ENCODE measurements at regions not wholly inside any gene's neighbourhood (a gene's known extent, or its start where the extent isn't known, plus 50 kb on each side); places are given as distances from the start of the nearest gene placed in this dataset.

DNA sequence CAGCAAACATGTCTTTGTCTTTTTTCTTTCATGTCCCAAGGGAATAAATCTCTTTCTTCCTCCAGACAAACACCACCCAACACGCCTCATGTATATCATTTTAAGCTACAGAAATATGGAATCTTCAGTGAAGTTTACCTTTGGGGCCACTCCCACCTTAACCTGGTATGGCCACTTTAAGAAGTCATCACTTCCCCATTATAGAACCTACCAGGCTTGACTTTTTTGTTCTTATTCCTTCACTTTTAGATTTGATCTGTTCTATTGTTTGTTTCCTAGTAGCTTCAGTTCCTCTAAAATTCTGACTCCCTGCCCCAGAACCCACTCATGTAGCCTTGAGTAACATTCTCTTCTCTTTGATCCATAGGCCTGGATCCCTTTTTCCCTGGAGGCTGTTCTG lies 226.3 kb downstream of the HLX start:
- FAIRE-seq (no peak), DNase-seq (ENCODE audit: insufficient read length, low spot score) (no peak)
- no peak for TF ChIP-seq POLR2A (IDR thresholded peaks at IDR 0.05; ENCODE audit: low read depth, low read length)

DNA sequence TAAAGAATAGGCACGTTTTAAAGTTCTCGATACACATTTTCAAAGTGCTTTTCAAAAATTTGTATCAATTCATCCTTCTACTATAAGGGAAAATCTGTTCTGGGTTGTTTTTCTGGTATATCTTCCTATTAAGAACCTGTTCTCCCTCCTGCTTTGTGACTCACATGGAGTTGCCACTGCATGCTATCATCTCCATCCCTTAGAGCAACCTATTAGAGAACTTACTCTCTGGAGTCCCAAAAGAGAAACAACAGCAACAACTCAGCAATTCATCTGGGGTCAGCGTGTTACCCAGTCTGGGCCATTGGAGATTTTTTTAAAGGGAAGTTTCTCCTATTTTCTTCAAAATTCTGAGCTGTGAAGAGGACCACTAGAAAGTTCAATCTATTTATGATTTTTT lies 227.4 kb downstream of the HLX start:
- FAIRE-seq, result no peak
- DNase-seq (ENCODE audit: insufficient read length, low spot score), result no peak
- no peak for TF ChIP-seq POLR2A (IDR thresholded peaks at IDR 0.05; ENCODE audit: low read depth, low read length)

GRCh38 chr1:221109930-221110329 lies 230.7 kb downstream of the HLX start:
- FAIRE-seq, result no peak
- TF ChIP-seq POLR2A (IDR thresholded peaks at IDR 0.05; ENCODE audit: low read depth, low read length), result no peak
- no peak for DNase-seq (ENCODE audit: insufficient read length, low spot score)

GRCh38 chr1:221117133-221117532 lies 237.9 kb downstream of the HLX start:
- TF ChIP-seq POLR2A (IDR thresholded peaks at IDR 0.05; ENCODE audit: low read depth, low read length), result no peak
- no peak for FAIRE-seq
- no peak for DNase-seq (ENCODE audit: insufficient read length, low spot score)

- FAIRE-seq, result peak; percentile 78
- no peak for DNase-seq (ENCODE audit: insufficient read length, low spot score)
- TF ChIP-seq POLR2A (IDR thresholded peaks at IDR 0.05; ENCODE audit: low read depth, low read length), result no peak
Observed at GRCh38 chr1:221117548-221117951, 238.3 kb downstream of the HLX start.

GRCh38 chr1:221118176-221118937 lies 239.1 kb downstream of the HLX start:
- FAIRE-seq (no peak), DNase-seq (ENCODE audit: insufficient read length, low spot score) (no peak)
- no peak for TF ChIP-seq POLR2A (IDR thresholded peaks at IDR 0.05; ENCODE audit: low read depth, low read length)

DNA sequence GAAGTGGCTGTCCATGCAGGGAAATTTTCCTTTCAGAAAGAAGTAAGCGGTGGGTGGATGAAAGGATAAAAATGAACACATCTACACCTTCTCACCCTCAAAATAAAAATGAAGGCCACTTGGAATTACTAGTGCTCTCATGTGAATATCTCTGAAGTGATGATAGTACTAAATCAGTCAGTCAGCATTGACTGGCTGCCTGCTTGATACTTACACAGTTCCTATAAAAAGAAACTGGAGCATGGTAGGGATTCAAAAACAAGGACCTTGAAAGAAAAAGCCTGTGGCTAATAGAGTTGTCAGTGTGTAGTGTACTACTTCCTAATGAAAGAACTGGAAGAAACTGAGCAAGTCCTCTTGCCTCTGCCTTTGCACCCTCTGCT lies 239.7 kb downstream of the HLX start:
- no peak for TF ChIP-seq POLR2A (IDR thresholded peaks at IDR 0.05; ENCODE audit: low read depth, low read length)
- FAIRE-seq, result no peak
- DNase-seq (ENCODE audit: insufficient read length, low spot score), result no peak

GRCh38 chr1:221122501-221122900 lies 243.3 kb downstream of the HLX start:
- TF ChIP-seq POLR2A (IDR thresholded peaks at IDR 0.05; ENCODE audit: low read depth, low read length), result no peak
- no peak for DNase-seq (ENCODE audit: insufficient read length, low spot score)
- no peak for FAIRE-seq

DNA sequence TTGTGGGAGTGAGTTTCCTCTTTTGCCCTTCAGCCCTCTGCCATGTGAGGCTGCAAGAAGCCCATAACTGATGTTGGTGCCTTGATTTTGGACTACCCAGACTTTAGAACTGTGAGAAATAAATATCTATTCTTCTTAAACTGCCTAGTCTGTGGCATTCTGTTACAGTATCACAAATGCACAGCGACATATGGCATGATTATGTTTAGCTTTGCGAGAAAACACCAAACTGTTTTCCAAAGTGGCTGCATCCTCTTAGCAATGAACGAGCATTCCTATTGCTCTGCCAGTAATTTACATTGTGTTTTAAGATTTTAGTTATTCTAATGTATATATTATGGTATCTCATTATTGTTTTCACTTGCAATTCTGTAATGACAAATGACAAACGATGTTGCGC lies 246.7 kb downstream of the HLX start:
- DNase-seq (ENCODE audit: insufficient read length, low spot score) (no peak), FAIRE-seq (no peak)
- TF ChIP-seq POLR2A (IDR thresholded peaks at IDR 0.05; ENCODE audit: low read depth, low read length), result no peak

GRCh38 chr1:221137666-221138065 lies 258.4 kb downstream of the HLX start:
- no peak for FAIRE-seq
- no peak for TF ChIP-seq POLR2A (IDR thresholded peaks at IDR 0.05; ENCODE audit: low read depth, low read length)
- DNase-seq (ENCODE audit: insufficient read length, low spot score), result no peak

GRCh38 chr1:221138516-221138915 lies 259.3 kb downstream of the HLX start:
- FAIRE-seq, result no peak
- DNase-seq (ENCODE audit: insufficient read length, low spot score), result no peak
- TF ChIP-seq POLR2A (IDR thresholded peaks at IDR 0.05; ENCODE audit: low read depth, low read length), result no peak

DNA sequence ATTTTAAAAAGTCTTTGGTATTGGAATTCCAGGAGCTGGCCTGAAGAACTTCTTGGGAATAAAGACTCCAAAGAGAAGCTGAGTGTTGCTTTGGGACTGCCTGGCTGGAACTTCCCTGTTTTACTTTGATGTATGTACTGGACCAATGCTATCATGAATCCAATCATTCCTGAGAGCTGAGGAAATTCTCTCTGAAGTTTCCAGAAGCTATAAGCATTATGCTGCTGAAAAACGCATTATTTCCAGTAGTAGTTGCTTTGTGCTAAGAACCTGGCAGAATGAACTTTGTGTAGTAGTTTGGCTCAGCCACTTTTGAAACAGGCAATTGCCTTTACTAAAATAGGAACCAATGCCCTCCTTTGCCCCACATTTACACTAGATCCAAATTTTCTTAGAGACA lies 260.7 kb downstream of the HLX start:
- DNase-seq (ENCODE audit: insufficient read length, low spot score), result no peak
- no peak for FAIRE-seq
- TF ChIP-seq POLR2A (IDR thresholded peaks at IDR 0.05; ENCODE audit: low read depth, low read length), result no peak

- FAIRE-seq, result no peak
- no peak for TF ChIP-seq POLR2A (IDR thresholded peaks at IDR 0.05; ENCODE audit: low read depth, low read length)
- no peak for DNase-seq (ENCODE audit: insufficient read length, low spot score)
Observed at GRCh38 chr1:221141096-221141495, 261.9 kb downstream of the HLX start.

GRCh38 chr1:221141606-221142285 lies 262.5 kb downstream of the HLX start:
- TF ChIP-seq POLR2A (IDR thresholded peaks at IDR 0.05; ENCODE audit: low read depth, low read length), result no peak
- FAIRE-seq (no peak), DNase-seq (ENCODE audit: insufficient read length, low spot score) (no peak)

DNA sequence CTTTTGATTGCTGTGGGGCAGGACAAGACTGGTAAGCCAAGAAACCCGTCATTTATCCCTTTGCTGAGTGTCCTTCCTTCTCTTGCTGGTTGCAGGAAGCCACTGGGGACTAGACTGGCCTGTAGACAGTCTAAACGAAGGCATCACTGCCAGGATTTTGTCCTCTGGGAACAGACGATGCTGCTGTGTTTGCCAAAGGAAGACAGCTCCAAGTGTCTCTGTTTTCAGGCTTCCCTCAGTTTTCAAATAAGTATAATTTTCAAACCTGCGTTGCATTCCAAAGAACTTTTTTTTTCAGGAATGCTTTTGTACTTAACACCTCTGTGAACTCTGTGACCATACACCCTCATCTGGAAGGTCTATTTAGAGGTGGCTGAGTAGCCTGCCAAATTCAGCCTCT lies 269.4 kb downstream of the HLX start:
- no peak for TF ChIP-seq POLR2A (IDR thresholded peaks at IDR 0.05; ENCODE audit: low read depth, low read length)
- FAIRE-seq (no peak), DNase-seq (ENCODE audit: insufficient read length, low spot score) (no peak)

Measured in H54 (cell line).